ENCODE measurements at regions not wholly inside any gene's neighbourhood (a gene's known extent, or its start where the extent isn't known, plus 50 kb on each side); places are given as distances from the start of the nearest gene placed in this dataset.

GRCh38 chr6:150549007-150549406 lies 50.7 kb upstream of the PLEKHG1 start:
- TF ChIP-seq CTCF (conservative IDR thresholded peaks at IDR 0.05; ENCODE audit: low read length) (peak; percentile 25; the same call in 1 of the 2 replicates), EZH2phosphoT487 (IDR thresholded peaks at IDR 0.05; ENCODE audit: borderline replicate concordance, low read depth, low read length) (no peak)

All from OCI-LY7 (cell line).